Erythroblast (primary cell): ENCODE measurements at regions not wholly inside any gene's neighbourhood (a gene's known extent, or its start where the extent isn't known, plus 50 kb on each side); places are given as distances from the start of the nearest gene placed in this dataset.

ENCODE experiments used
- GATA1 ChIP-seq: IDR thresholded peaks from 2 replicates; pipeline ENCODE4 v1.6.1; 2011; ENCODE audit warnings: low read depth, mild to moderate bottlenecking, control low read depth, low read length, moderate library complexity
- POLR2A ChIP-seq: IDR thresholded peaks from 2 replicates; pipeline ENCODE4 v1.6.1; 2011; ENCODE audit warnings: mild to moderate bottlenecking, low read length

DNA sequence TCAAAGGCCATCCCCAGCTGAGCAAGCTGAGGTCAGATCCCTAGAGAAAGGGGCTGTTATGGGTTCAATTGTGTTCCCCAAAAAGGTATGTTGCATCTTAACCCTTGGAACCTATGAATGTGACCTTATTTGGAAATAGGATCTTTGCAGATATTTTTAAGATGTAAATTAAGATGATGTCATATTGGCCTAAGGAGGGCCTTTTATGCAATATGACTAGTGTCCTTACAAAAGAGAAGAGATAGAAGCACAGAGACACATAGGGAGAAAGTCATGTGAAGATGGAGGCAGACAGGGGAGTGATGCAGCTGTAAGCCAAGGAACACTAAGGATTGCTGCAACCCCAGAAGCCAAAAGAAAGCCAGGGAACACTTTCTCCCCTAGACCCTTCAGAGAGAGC, 144.3 kb upstream of the TAB2 start:
- no peak for TF ChIP-seq POLR2A
- TF ChIP-seq GATA1 = no peak
